Gastrocnemius medialis (tissue), 4 donors: ENCODE measurements at regions not wholly inside any gene's neighbourhood (a gene's known extent, or its start where the extent isn't known, plus 50 kb on each side); places are given as distances from the start of the nearest gene placed in this dataset.

ENCODE experiments used
- POLR2A ChIP-seq, 2 donors: fragments of 450-650 bp; IDR thresholded peaks; one replicate each; pipeline ENCODE4 v1.6.1; 2017; ENCODE audit warnings: antibody characterized with exemption in 2 of 2, mild to moderate bottlenecking in 2 of 2, moderate library complexity in 2 of 2
- TF ChIP-seq, protein P1 (sequence below), 5 experiments: fragments of 450-650 bp in 3 of 5; fragments of 200-600 bp in 2 of 5; sonication (generic) in 2 of 5; IDR thresholded peaks in 4 of 5; conservative IDR thresholded peaks in 1 of 5; 1 replicate in 4 of 5; 2 replicates in 1 of 5; pipeline ENCODE4 v1.5.1; 2016 to 2019; ENCODE audit warnings: antibody characterized with exemption in 5 of 5, mild to moderate bottlenecking in 3 of 5, moderate library complexity in 3 of 5

DNA sequence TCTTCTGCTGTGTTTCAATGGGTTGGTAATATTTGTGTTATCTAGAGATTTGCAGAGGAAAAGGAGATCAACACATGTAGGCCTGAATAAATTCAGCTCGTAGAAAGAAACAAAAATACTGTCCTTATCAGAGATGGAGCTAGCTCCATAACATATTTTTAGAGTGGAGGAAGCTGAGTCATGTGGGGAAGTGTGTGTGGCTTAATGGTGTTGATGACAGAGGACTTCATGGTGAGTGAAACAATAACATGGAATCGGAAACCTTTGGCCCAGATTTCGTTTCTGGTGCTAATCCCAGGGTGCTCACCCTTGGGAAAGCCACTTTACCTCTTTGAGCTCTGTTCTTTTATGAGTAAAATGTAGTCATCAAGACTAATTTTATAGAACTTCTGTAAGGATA, 825.0 kb downstream of the TLR4 start:
- TF ChIP-seq, protein P1, sequence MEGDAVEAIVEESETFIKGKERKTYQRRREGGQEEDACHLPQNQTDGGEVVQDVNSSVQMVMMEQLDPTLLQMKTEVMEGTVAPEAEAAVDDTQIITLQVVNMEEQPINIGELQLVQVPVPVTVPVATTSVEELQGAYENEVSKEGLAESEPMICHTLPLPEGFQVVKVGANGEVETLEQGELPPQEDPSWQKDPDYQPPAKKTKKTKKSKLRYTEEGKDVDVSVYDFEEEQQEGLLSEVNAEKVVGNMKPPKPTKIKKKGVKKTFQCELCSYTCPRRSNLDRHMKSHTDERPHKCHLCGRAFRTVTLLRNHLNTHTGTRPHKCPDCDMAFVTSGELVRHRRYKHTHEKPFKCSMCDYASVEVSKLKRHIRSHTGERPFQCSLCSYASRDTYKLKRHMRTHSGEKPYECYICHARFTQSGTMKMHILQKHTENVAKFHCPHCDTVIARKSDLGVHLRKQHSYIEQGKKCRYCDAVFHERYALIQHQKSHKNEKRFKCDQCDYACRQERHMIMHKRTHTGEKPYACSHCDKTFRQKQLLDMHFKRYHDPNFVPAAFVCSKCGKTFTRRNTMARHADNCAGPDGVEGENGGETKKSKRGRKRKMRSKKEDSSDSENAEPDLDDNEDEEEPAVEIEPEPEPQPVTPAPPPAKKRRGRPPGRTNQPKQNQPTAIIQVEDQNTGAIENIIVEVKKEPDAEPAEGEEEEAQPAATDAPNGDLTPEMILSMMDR (IDR thresholded peaks at IDR 0.05 in 4 of 5, conservative IDR thresholded peaks at IDR 0.05 in 1 of 5): no peak
- TF ChIP-seq POLR2A (IDR thresholded peaks at IDR 0.05): no peak
